ENCODE measurements at regions not wholly inside any gene's neighbourhood (a gene's known extent, or its start where the extent isn't known, plus 50 kb on each side); places are given as distances from the start of the nearest gene placed in this dataset.

DNA sequence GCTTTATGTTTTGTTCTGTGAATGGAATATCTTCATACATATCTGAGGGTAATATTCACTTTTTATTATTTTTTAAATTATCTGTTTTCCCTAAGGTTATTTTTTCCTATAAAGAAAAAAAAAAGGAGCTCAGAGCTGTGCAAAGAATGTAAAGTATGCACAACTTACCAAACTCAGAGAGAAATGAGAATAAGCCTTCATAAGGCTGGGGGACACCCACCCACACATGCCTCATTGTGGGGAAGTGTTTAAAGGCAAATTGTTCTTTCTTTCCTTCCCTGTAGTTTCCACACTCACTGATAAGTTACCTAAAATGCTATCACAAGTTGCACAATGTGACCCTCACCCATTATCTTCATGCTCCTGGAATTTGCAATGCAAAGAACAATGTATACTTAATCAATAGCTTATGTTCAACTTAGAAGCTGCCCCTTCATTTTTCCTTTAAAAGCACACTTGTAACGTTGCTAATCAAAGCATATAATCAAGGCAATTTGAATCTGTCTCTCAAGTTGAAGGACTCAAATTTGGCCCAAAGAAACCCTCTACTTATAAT, 108.1 kb downstream of the GNAT3 start:
- Mint-ChIP-seq H3K4me1 (no peaks in the 10 kb centered on the region), H3K9me3 (peaks cover 5% of the 10 kb centered on the region), H3K27ac (no peak overlapping the region), H3K4me3 (no peak overlapping the region), H3K27me3 (ENCODE audit: low read depth, poor library complexity) (no peaks in the 10 kb centered on the region), H3K36me3 (ENCODE audit: low read depth) (no peaks in the 10 kb centered on the region)
- TF ChIP-seq, protein P1, sequence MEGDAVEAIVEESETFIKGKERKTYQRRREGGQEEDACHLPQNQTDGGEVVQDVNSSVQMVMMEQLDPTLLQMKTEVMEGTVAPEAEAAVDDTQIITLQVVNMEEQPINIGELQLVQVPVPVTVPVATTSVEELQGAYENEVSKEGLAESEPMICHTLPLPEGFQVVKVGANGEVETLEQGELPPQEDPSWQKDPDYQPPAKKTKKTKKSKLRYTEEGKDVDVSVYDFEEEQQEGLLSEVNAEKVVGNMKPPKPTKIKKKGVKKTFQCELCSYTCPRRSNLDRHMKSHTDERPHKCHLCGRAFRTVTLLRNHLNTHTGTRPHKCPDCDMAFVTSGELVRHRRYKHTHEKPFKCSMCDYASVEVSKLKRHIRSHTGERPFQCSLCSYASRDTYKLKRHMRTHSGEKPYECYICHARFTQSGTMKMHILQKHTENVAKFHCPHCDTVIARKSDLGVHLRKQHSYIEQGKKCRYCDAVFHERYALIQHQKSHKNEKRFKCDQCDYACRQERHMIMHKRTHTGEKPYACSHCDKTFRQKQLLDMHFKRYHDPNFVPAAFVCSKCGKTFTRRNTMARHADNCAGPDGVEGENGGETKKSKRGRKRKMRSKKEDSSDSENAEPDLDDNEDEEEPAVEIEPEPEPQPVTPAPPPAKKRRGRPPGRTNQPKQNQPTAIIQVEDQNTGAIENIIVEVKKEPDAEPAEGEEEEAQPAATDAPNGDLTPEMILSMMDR (IDR thresholded peaks at IDR 0.05) = no peak
- no peak for DNase-seq

DNA sequence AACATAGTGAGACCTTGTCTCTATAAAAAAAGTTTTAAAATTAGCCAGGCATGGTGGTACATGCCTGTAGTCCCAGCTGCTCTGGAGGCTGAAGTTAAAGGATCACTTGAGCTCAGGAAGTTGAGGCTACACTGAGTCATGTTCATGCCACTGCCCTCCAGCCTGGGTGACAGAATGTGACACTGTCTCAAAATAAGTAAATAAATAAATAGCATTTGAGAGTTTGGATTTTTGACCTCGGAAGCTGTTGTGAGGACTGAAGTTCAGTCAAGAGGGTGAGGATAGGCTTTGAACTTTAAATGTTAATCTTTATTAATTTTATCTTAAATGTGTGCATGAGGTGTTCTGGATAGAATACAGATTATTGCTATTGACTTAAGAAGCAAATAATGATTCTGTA, 110.2 kb downstream of the GNAT3 start:
- no peak overlapping the region for H3K4me3 Mint-ChIP-seq
- DNase-seq = no peak
- no peak overlapping the region for H3K27ac Mint-ChIP-seq
- TF ChIP-seq, protein P1 (IDR thresholded peaks at IDR 0.05) = no peak
- no peaks in the 10 kb centered on the region for H3K27me3 Mint-ChIP-seq (ENCODE audit: low read depth, poor library complexity)
- H3K9me3 Mint-ChIP-seq = no peaks in the 10 kb centered on the region
- no peaks in the 10 kb centered on the region for H3K36me3 Mint-ChIP-seq (ENCODE audit: low read depth)
- H3K4me1 Mint-ChIP-seq = no peaks in the 10 kb centered on the region

- H3K27ac Mint-ChIP-seq = no peak overlapping the region
- TF ChIP-seq, protein P1 (IDR thresholded peaks at IDR 0.05) = no peak
- no peaks in the 10 kb centered on the region for H3K27me3 Mint-ChIP-seq (ENCODE audit: low read depth, poor library complexity)
These were observed 118.1 kb downstream of the GNAT3 start for GRCh38 chr7:80393786-80394185.

GRCh38 chr7:80392229-80393169, 119.4 kb downstream of the GNAT3 start:
- TF ChIP-seq, protein P1 (IDR thresholded peaks at IDR 0.05) = no peak
- Mint-ChIP-seq H3K27me3 (ENCODE audit: low read depth, poor library complexity) (no peaks in the 10 kb centered on the region), H3K4me3 (no peak overlapping the region), H3K9me3 (peaks cover 8% of the 10 kb centered on the region), H3K36me3 (ENCODE audit: low read depth) (no peaks in the 10 kb centered on the region), H3K27ac (no peak overlapping the region), H3K4me1 (no peaks in the 10 kb centered on the region)
- DNase-seq = no peak

More at GRCh38 chr7:80393786-80394185, 118.1 kb downstream of the GNAT3 start:
- no peak overlapping the region for H3K4me3 Mint-ChIP-seq
- no peaks in the 10 kb centered on the region for H3K36me3 Mint-ChIP-seq (ENCODE audit: low read depth)
- no peaks in the 10 kb centered on the region for H3K4me1 Mint-ChIP-seq
- no peak for DNase-seq
- H3K9me3 Mint-ChIP-seq = peaks cover 8% of the 10 kb centered on the region

DNA sequence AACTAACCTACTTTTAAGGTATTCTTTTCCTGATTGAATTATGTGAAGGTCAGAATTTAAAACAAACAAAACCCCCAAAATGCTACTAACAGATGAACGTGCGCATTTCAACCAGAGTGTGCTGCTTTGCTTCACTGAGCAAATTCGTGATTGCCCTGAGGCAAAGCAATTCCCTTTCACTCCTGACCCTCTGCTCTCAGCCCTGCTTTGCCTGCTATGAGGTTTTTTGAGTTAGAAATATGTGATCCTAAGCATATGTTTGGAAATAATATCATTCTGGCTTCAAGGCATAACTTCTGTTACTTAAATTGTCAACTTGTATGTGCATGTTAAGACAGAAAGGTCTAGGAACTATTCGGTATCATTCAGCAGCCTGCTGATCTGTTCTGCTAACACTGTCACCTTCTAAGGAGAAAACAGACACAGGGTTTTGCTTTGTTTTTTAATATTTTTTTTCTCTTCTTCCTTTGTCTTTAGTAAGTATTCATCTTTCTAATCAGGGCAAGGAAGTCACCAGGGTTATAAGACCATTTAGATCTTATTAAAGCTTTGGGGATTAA, 124.2 kb downstream of the GNAT3 start:
- peak overlapping the region; percentile 77 for H3K27ac Mint-ChIP-seq
- H3K9me3 Mint-ChIP-seq = peaks cover 8% of the 10 kb centered on the region
- H3K4me1 Mint-ChIP-seq = no peaks in the 10 kb centered on the region
- H3K4me3 Mint-ChIP-seq = no peak overlapping the region
- no peaks in the 10 kb centered on the region for H3K27me3 Mint-ChIP-seq (ENCODE audit: low read depth, poor library complexity)
- no peak for DNase-seq
- TF ChIP-seq, protein P1 (IDR thresholded peaks at IDR 0.05) = no peak
- H3K36me3 Mint-ChIP-seq (ENCODE audit: low read depth) = no peaks in the 10 kb centered on the region

Measured in nephron progenitor cell (in vitro differentiated cells).